NB4 (cell line): ENCODE measurements at regions not wholly inside any gene's neighbourhood (a gene's known extent, or its start where the extent isn't known, plus 50 kb on each side); places are given as distances from the start of the nearest gene placed in this dataset.

Source experiments
- DNase-seq: peaks from one replicate; pipeline ENCODE4 v3.0.0; 2010; ENCODE audit warnings: low read depth
- H3K4me3 ChIP-seq: one replicate; pipeline ENCODE4 v1.5.1; 2011; ENCODE audit warnings: mild to moderate bottlenecking, low read depth, low read length, moderate library complexity
- MYC ChIP-seq: IDR thresholded peaks from 2 replicates; pipeline ENCODE4 v1.6.1; 2011; ENCODE audit warnings: low read depth, low read length
- POLR2A ChIP-seq: IDR thresholded peaks from 2 replicates; pipeline ENCODE4 v1.6.1; 2011; ENCODE audit warnings: mild to moderate bottlenecking; ENCODE audit not compliant: insufficient read length; ENCODE audit errors: extremely low read depth
- TF ChIP-seq, protein P1 (sequence below): IDR thresholded peaks from 2 replicates; pipeline ENCODE4 v1.6.1; 2011; ENCODE audit warnings: low read depth, low read length
- TF ChIP-seq, protein P2 (sequence below): IDR thresholded peaks from one replicate; pipeline ENCODE4 v1.5.1; 2012; ENCODE audit warnings: low read depth, low read length

DNA sequence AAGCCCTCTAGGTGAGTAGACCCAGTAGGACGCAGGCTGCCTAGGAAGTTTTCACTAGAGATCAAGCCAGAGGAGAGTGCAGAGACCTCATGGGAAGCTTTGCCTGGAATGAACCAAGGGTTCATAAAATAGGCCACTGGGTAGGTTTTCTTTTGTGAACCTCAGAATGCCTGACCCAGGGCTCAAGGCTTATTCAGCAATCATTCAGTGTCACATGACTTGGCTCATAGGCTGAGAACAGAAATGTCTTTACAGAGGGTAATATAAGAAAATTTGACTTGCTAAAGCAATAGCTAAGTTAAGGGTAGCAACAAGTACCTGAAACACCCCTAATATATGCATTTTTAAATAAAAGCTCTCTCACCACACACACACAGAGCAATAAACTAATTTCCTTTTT is 132.6 kb downstream of the RAB38 start:
- no peak overlapping the region for H3K4me3 ChIP-seq
- no peak for DNase-seq
- no peak for TF ChIP-seq POLR2A
- TF ChIP-seq, protein P1, sequence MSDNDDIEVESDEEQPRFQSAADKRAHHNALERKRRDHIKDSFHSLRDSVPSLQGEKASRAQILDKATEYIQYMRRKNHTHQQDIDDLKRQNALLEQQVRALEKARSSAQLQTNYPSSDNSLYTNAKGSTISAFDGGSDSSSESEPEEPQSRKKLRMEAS, result no peak

DNA sequence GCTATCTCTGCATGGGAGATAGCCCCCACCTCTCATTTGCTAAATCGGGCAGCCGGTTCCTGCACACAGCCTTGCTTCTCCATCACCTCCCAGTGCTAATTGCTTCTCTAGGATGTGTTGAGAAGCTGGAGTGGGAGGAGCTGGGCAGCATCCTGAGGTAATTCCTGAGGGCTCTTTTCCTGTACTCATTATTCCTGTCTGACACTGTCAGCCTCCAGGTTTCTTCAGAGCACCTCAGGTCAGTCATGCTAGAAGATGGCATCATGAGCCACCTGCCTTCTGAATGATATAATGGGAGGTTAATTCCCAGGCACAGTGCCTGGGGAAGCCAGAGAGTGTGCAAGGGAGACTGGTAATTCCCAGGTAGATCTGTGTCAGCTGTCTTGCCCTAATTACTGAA is 133.0 kb downstream of the RAB38 start:
- no peak overlapping the region for H3K4me3 ChIP-seq
- no peak for DNase-seq
- TF ChIP-seq MYC (no peak), POLR2A (no peak)
- TF ChIP-seq, protein P1, result no peak

DNA sequence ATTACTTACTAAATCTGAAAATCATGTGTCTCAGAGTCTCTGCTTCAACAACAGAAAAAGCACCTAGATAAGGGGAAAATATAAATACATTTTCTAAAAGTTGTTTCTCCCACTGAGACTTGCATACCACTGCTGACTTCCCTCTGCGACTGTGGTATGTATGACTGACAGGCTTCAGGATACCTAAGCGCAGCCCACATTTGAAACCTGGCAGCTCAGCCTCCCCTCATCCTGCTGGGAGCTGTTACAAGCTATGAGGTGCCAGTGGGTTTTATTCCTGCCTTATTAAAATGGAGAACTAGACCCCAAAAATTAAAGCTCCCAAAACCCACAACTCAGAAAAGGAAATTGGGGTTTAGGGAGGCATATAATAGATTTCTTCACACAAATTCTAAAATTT is 133.6 kb downstream of the RAB38 start:
- no peak for DNase-seq
- no peak overlapping the region for H3K4me3 ChIP-seq
- TF ChIP-seq, protein P1, result no peak

DNA sequence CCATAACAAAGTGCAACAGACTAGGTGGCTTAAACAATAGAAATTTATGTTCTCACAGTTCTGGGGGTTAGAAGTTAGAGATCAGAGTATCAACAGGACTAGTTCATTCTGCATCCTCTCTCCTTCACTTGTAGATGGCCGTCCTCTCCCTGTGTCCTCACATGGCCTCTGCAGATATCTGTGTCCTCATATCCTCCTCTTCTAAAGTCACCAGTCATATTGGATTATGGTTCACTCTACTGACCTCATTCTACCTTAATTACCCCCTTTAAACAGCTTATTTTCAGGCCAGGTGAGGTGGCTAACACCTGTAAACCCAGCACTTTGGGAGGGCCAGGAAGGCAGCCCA is 135.1 kb downstream of the RAB38 start:
- no peak overlapping the region for H3K4me3 ChIP-seq
- TF ChIP-seq POLR2A (no peak), MYC (no peak)
- TF ChIP-seq, protein P2, sequence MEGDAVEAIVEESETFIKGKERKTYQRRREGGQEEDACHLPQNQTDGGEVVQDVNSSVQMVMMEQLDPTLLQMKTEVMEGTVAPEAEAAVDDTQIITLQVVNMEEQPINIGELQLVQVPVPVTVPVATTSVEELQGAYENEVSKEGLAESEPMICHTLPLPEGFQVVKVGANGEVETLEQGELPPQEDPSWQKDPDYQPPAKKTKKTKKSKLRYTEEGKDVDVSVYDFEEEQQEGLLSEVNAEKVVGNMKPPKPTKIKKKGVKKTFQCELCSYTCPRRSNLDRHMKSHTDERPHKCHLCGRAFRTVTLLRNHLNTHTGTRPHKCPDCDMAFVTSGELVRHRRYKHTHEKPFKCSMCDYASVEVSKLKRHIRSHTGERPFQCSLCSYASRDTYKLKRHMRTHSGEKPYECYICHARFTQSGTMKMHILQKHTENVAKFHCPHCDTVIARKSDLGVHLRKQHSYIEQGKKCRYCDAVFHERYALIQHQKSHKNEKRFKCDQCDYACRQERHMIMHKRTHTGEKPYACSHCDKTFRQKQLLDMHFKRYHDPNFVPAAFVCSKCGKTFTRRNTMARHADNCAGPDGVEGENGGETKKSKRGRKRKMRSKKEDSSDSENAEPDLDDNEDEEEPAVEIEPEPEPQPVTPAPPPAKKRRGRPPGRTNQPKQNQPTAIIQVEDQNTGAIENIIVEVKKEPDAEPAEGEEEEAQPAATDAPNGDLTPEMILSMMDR, result no peak
- TF ChIP-seq, protein P1, result no peak
- no peak for DNase-seq

DNA sequence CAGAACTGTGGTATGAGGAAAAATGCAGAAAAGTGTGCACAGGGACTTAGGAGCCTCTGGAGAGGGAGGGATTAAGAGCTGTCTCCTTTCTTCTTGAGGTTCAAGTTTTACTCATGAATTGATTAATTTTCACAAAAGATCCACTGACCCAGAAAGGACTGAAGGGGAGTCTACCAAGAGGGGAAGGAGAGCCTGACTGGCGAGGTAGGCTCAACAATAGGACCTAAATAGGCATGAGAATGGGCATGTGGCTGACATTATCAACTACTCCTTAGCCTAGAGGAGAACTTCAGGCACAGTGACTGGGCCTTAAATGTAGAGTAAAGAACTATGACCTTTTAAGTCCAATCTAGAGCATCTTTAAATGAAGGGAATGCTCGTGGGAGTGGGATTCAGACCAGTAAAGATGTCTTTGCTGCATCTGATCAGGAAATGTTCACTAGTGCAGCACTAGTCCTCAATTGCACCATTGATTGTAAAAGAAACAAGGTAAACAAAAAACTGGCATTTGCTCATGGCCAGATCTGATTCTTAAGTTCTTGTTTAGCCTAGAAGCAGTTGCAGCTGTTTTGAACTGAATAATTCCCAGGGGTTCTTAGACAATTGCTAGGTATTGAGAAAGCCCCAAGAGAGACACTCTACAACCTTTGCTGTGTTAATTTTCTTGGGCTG is 135.6 kb downstream of the RAB38 start:
- TF ChIP-seq POLR2A, result no peak
- TF ChIP-seq, protein P1, result no peak
- TF ChIP-seq, protein P2, result no peak
- TF ChIP-seq MYC, result no peak
- DNase-seq, result no peak
- H3K4me3 ChIP-seq, result no peak overlapping the region

DNA sequence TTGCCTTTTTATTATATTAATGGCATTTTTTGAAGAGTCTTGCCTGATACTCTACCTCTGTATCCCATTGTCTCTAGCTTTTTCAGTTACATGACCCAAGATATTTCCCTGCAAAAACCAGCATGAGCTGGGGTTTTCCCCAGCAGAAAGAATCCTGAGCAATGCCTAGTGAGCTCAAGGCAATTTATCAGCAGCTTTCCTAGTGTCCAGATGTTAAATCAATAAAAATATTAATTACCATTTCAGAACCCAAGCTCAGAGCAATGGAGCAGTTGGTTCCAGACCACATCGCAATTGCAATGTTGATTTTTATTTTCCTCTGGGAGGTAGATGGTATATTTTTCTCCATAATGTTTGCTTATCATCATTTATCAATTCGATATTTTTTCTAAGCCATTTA is 137.2 kb downstream of the RAB38 start:
- DNase-seq, result no peak
- no peak overlapping the region for H3K4me3 ChIP-seq
- TF ChIP-seq POLR2A (no peak), MYC (no peak)
- TF ChIP-seq, protein P1, result no peak
- TF ChIP-seq, protein P2, result no peak

DNA sequence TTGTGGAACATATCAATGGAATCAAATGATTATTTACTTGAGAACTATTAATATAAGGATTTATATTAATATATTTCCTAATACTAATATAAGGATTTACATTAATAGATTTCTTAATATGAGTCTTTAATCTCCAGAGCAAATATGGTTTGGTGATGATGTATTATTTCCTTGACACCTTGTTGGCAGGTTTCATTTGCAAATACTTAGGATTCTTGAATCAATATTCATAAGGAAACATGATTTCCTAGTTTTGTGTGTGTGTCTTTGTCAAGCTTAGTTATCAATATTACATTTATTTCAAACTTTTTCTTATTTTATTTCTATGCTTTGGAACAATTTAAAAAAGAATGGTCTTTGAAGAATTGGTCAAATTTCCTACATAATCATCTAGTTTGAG is 138.5 kb downstream of the RAB38 start:
- DNase-seq, result no peak
- TF ChIP-seq POLR2A, result no peak
- TF ChIP-seq, protein P1, result no peak
- TF ChIP-seq, protein P2, result no peak
- TF ChIP-seq MYC, result no peak
- no peak overlapping the region for H3K4me3 ChIP-seq
